LNCAP (cell line): ENCODE measurements at regions not wholly inside any gene's neighbourhood (a gene's known extent, or its start where the extent isn't known, plus 50 kb on each side); places are given as distances from the start of the nearest gene placed in this dataset.

ENCODE experiments used
- TF ChIP-seq, protein P1 (sequence below): fragments of 450-650 bp; IDR thresholded peaks from 2 replicates; pipeline ENCODE4 v1.5.1; 2017; ENCODE audit warnings: mild to moderate bottlenecking

DNA sequence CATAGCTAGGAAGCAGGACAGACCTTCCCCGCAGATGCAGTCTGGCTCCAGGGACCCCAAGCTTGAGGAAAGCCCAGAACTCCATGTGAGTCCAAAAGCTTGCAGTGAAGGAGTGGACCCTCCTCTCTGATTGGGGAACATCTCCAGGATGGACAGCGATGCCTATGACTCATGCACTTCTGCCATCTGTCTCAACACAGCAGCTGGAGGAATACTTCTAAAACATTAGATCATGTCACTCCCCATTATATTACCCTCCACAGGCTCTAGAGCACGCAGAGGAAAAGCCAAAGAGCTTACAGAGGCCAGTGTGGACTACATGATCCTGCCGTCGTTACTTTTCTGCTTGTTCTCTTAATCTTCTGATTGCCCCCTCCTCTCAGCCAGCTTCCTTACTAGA is 605.7 kb downstream of the INSC start:
- TF ChIP-seq, protein P1, sequence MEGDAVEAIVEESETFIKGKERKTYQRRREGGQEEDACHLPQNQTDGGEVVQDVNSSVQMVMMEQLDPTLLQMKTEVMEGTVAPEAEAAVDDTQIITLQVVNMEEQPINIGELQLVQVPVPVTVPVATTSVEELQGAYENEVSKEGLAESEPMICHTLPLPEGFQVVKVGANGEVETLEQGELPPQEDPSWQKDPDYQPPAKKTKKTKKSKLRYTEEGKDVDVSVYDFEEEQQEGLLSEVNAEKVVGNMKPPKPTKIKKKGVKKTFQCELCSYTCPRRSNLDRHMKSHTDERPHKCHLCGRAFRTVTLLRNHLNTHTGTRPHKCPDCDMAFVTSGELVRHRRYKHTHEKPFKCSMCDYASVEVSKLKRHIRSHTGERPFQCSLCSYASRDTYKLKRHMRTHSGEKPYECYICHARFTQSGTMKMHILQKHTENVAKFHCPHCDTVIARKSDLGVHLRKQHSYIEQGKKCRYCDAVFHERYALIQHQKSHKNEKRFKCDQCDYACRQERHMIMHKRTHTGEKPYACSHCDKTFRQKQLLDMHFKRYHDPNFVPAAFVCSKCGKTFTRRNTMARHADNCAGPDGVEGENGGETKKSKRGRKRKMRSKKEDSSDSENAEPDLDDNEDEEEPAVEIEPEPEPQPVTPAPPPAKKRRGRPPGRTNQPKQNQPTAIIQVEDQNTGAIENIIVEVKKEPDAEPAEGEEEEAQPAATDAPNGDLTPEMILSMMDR, result no peak

DNA sequence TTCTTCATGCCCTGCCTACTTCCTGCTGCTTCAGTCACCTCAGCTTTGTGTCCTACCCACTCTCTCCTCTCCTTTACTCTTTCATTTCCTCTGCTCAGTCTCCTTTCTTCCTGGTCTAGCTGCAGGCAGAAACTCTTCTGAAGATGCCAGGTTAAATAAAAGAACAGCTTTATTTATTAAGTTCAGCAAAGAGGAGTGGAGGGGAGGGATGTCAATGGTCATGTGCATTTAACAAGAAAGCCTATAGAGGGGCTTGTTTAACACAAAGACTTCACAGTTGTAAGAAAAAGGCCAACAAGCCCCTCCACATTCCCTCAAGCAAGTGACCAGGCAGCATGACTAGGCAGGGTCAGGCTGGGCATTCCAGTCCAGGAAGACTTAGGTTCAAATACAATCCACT is 609.2 kb downstream of the INSC start:
- TF ChIP-seq, protein P1, result no peak

DNA sequence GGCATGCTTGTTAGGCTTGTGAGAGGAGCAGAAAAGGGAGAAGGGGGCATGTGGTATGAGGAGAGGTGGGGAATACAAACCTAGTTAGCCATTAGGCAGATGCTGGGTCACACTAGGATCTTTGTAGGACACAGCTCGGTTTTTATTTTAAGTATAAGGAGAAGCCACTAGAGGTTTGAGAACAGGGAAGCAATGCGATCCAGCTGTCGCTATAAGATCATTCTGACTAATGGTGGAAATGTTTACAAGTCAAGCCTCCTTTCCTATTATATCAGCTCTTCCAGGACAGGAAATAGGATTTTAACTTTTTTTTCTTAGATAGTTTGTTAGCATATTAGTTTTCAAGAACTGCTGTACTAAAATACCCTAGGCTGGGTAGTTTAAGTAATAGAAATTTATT is 609.9 kb downstream of the INSC start:
- TF ChIP-seq, protein P1, result no peak

DNA sequence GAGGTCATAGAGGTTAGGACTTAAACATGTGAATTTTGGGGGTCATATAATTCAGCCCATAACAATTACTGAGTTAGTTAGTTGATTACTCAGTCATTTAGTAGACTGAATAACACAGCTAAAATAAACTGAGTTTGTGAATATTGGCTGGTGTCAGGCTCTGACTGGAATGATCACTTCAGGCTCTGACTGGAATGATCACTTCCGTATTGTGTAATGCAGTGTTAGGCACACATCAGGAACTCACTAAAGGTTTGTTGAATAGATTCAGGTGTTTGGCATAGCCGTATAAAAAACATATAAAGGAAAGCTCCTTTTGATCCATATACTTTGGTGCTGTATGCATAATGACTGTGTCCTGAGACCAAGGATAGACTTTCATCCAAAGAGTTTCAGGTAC is 610.5 kb downstream of the INSC start:
- TF ChIP-seq, protein P1, result no peak

DNA sequence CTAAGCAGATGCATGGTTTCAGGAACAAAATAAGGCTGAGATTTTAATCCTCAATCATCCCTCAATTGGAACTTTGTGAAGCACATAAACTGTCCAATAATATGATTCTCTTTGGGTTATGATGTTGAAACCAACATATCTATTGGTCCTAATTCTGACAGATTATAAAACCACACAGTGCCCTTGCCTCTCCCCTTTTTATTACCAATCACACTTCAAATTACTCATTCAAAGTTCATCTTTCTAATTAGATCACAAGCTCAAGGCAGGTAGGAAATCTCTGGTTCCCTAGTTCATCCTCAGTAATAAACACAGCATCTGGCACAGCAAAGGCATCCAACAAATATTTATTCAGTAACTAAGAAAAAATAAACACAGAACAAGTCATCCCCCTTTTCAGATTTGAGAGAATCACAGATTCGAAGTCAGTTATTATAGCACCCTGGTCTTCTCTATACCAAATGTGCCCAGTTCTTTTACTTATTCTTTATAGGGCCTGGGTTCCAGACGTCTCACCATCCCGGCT is 611.6 kb downstream of the INSC start:
- TF ChIP-seq, protein P1, result no peak

DNA sequence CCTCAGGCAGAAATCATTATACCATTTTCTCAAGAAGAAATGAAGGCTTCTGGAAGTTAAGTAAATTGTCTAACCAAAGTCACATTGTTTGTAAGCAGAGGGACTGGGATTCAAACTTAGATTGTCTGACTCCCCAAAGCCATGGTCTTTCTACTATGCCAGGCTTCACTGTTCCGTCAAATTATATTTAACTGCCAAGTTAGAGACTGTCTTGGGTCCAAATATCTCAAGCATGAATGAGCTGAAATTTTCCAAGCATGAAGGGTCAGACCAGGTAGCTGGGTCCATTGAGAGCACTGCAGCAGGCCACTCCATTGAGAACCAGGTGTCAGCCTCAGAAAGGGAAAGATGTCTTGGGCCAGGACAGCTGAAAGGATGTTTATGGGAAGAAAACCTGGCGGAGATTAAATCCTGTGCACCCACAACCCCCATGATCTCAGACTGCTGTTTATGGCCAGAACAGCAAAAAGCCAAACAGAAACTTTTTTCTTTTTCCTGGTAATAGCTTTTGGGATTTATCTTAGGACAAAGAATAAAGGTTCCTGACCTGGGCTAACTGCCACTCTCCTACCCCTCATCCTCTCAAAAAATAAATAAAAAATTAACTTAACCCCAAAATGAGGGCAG is 612.3 kb downstream of the INSC start:
- TF ChIP-seq, protein P1, result no peak

DNA sequence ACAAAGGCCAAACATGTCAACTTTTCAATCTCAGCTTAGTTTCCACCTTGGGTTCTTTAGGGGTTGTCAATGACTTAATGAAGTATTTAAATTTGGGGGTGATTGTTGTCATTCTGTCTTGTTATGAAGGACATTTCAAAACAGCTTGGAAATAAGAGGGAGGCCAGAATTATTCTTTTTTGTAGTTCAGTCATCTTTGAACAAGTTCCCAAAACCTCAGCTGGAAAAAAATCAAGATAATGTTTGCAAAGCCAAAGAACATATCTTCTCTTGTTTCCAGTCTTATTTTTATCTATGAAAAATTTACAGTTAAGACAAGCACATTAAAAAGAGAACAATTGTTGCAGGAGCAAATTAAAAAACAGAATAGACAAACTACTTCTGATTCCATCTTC is 612.8 kb downstream of the INSC start:
- TF ChIP-seq, protein P1, result no peak

DNA sequence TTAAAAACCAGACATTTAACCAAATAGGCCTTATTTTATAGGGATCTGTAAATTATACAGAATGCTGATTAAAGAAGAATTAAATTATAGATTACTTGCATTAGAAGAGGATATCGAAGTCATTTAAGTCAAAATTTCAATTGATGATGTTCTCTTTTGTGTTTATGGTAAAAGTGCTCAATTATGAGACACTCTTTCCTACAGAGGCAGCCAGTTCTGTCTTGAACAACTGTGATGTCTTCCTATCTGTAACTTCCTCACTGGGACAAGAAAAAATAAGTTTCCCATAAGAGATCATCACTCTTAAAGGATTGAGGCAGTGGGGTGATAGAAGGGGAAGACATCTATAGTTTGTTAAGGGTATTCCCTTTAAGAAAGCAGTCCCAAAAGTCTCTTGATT is 613.5 kb downstream of the INSC start:
- TF ChIP-seq, protein P1, result no peak
